Testis (tissue), 2 donors: ENCODE measurements at regions not wholly inside any gene's neighbourhood (a gene's known extent, or its start where the extent isn't known, plus 50 kb on each side); places are given as distances from the start of the nearest gene placed in this dataset.

ENCODE experiments used
- DNase-seq: peaks from one replicate; pipeline ENCODE4 v3.0.0-alpha.2; 2019
- H3K27ac ChIP-seq, 2 donors: fragments of 200-600 bp; sonication (generic); one replicate each; pipeline ENCODE4 v1.5.1; 2019
- H3K27me3 ChIP-seq: fragments of 200-600 bp; sonication (generic); one replicate; pipeline ENCODE4 v1.5.1; 2019
- H3K36me3 ChIP-seq: fragments of 200-600 bp; sonication (generic); one replicate; pipeline ENCODE4 v1.5.1; 2017; ENCODE audit warnings: low read depth; ENCODE audit errors: missing control alignments
- H3K4me1 ChIP-seq: fragments of 200-600 bp; sonication (generic); one replicate; pipeline ENCODE4 v1.5.1; 2019
- H3K4me3 ChIP-seq, 2 donors: fragments of 200-600 bp; sonication (generic); one replicate each; pipeline ENCODE4 v1.5.1; 2017 to 2019
- H3K9me3 ChIP-seq: fragments of 200-600 bp; sonication (generic); one replicate; pipeline ENCODE4 v1.5.1; 2017
- POLR2A ChIP-seq: fragments of 450-650 bp; IDR thresholded peaks from one replicate; pipeline ENCODE4 v1.6.1; 2017; ENCODE audit warnings: antibody characterized with exemption, mild to moderate bottlenecking, moderate library complexity
- WGBS, 2 donors: methylation state at CpG; one replicate each; pipeline ENCODE4 v1.1.5; 2018; 5-methylcytosine and 5-hydroxymethylcytosine counted together
- intact Hi-C: fragments of 100-400 bp; cut with DNase I; formaldehyde crosslinking; loops from one replicate; pipeline ENCODE4 v1.15.1; 2023; ENCODE audit warnings: low total_unique reads
- TF ChIP-seq, protein P1 (sequence below), 3 experiments: fragments of 450-650 bp in 2 of 3; fragments of 200-600 bp in 1 of 3; sonication (generic) in 1 of 3; IDR thresholded peaks; one replicate each; pipeline ENCODE4 v1.5.1; 2016 to 2019; ENCODE audit warnings: antibody characterized with exemption in 3 of 3, mild to moderate bottlenecking in 2 of 3, moderate library complexity in 1 of 3

DNA sequence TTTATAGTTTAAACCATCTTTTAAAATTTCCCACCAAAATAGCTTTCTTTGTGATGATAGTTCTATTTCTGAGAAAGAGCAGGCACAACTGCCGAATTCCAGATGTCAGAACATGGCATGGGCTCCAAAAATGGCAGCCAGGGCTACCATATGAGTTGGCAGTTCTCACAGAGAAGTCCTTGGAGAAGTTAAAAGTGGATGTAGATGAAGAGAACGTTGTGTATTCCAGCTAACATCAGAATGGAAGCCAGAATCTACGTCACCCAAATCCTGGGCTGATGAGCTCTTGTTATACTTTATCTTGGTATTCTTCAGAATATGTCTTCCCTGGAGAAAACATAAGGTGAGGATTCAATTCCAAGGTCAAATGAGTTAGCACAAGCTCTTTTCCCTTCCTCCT, 66.9 kb upstream of the BASP1 start:
- WGBS, 2 donors = 57 to 59% methylated on average over 3 of the region's 3 CpGs
- H3K9me3 ChIP-seq = no peaks in the 10 kb centered on the region
- intact Hi-C loops = no loop called here
- peaks cover 3% of the 10 kb centered on the region for H3K4me1 ChIP-seq
- H3K27me3 ChIP-seq = no peaks in the 10 kb centered on the region
- DNase-seq = peak; percentile 34
- no peak overlapping the region for H3K27ac ChIP-seq
- no peaks in the 10 kb centered on the region for H3K36me3 ChIP-seq
- H3K4me3 ChIP-seq = no peak overlapping the region
- TF ChIP-seq, protein P1, sequence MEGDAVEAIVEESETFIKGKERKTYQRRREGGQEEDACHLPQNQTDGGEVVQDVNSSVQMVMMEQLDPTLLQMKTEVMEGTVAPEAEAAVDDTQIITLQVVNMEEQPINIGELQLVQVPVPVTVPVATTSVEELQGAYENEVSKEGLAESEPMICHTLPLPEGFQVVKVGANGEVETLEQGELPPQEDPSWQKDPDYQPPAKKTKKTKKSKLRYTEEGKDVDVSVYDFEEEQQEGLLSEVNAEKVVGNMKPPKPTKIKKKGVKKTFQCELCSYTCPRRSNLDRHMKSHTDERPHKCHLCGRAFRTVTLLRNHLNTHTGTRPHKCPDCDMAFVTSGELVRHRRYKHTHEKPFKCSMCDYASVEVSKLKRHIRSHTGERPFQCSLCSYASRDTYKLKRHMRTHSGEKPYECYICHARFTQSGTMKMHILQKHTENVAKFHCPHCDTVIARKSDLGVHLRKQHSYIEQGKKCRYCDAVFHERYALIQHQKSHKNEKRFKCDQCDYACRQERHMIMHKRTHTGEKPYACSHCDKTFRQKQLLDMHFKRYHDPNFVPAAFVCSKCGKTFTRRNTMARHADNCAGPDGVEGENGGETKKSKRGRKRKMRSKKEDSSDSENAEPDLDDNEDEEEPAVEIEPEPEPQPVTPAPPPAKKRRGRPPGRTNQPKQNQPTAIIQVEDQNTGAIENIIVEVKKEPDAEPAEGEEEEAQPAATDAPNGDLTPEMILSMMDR (IDR thresholded peaks at IDR 0.05) = no peak
- TF ChIP-seq POLR2A = no peak

DNA sequence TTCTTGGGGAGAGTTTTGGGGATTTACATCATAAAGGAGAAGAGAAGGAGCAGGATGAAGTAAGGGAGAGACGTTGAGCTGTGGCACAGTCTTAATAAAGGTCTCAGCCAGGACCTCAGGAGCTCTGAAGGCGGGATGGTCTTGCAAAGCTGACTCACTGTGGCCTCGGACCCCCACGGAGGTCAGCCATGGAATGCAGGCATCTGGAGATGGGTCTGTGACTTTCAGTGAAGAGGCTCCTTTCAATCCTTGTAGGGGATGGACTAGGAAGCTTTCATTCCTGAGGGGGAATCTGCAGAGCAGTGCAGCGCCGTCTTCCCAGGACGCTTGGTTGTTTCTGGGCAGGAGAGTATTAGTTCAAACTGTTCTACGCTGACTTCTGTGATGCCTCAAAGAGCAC, 65.7 kb upstream of the BASP1 start:
- Histone ChIP-seq H3K4me1 (peaks cover 3% of the 10 kb centered on the region), H3K27me3 (no peaks in the 10 kb centered on the region), H3K27ac (peak overlapping the region in 1 of 2 donors; percentile 21), H3K4me3 (no peak overlapping the region), H3K36me3 (no peaks in the 10 kb centered on the region), H3K9me3 (no peaks in the 10 kb centered on the region)
- peak; percentile 24 for DNase-seq
- intact Hi-C loops = no loop called here
- TF ChIP-seq POLR2A = no peak
- TF ChIP-seq, protein P1 (IDR thresholded peaks at IDR 0.05) = no peak
- 38 to 41% methylated on average over 6 to 8 of the region's 8 CpGs for WGBS, 2 donors

DNA sequence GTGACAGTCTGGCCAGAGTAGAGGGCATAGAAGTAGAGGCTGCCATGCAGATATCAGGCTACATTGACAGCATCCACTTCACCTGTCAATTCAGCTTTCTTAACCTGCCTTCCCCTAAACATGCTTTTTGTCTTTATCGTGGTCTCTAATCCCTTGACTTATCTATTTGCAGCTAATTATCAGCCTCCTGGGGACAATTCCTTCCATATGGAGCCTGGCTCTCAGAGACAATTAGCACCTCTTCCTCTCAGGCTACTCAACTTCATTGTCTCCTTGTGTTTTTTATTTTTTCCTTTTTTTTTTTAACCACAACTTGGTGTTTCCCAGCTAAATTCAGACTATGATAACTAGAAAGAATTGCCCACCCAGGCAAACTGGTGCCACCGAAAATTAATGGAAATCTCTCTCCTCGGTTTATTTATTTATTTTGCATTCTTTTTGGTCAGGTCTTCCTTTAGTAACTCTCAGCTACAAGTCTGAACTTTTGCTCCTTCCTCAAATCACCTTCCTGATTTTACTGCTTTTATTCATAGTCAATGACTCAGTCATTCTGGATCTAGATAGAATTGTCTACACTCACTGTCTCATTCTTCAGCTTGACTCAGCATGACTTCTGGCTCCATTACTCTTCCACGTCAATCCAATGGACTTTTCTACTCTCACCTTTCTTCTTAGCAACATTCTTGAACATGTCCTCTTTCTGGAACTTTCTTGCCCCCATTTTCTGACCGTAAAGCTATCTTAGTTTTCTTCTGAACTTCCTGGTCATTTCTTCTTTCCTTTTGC, 63.0 kb upstream of the BASP1 start:
- Histone ChIP-seq H3K27ac (no peak overlapping the region), H3K36me3 (no peaks in the 10 kb centered on the region), H3K9me3 (no peaks in the 10 kb centered on the region), H3K4me3 (no peak overlapping the region), H3K27me3 (no peaks in the 10 kb centered on the region), H3K4me1 (peaks cover 3% of the 10 kb centered on the region)
- DNase-seq = no peak
- 87 to 92% methylated on average over 5 of the region's 5 CpGs for WGBS, 2 donors
- TF ChIP-seq, protein P1 (IDR thresholded peaks at IDR 0.05) = no peak
- no peak for TF ChIP-seq POLR2A
- intact Hi-C loops = no loop called here

DNA sequence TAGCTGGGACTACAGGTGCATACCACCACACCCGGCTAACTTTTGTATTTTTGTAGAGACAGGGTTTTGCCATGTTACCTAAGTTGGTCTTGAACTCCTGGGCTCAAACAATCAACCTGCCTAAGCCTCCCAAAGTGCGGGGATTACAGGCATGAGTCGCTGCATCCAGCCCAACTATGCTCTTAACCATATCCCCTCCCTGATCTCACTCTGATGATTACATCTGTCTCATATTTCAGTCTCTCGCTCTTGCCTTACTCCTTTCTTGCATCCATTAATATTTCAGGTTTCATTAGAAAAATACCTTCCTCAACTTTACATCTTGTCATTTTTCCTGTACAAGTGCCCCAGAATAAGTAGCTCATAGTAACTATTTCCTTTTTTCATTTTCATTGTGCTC, 61.0 kb upstream of the BASP1 start:
- Histone ChIP-seq H3K27ac (no peak overlapping the region), H3K4me1 (peaks cover 3% of the 10 kb centered on the region), H3K36me3 (no peaks in the 10 kb centered on the region), H3K27me3 (no peaks in the 10 kb centered on the region), H3K4me3 (no peak overlapping the region), H3K9me3 (no peaks in the 10 kb centered on the region)
- intact Hi-C loops = no loop called here
- WGBS, 2 donors = 87 to 93% methylated on average over 4 of the region's 4 CpGs
- no peak for DNase-seq
- TF ChIP-seq, protein P1 (IDR thresholded peaks at IDR 0.05) = no peak
- no peak for TF ChIP-seq POLR2A

GRCh38 chr5:17157294-17157693, 60.1 kb upstream of the BASP1 start:
- H3K36me3 ChIP-seq = no peaks in the 10 kb centered on the region
- no peaks in the 10 kb centered on the region for H3K27me3 ChIP-seq
- 94 to 98% methylated on average over 5 of the region's 5 CpGs for WGBS, 2 donors
- intact Hi-C loops = no loop called here
- H3K27ac ChIP-seq = no peak overlapping the region
- no peak overlapping the region for H3K4me3 ChIP-seq
- no peak for DNase-seq
- no peak for TF ChIP-seq POLR2A
- TF ChIP-seq, protein P1 (IDR thresholded peaks at IDR 0.05) = no peak
- H3K4me1 ChIP-seq = peaks cover under 1% of the 10 kb centered on the region
- no peaks in the 10 kb centered on the region for H3K9me3 ChIP-seq
